Stimulated activated CD8-positive, alpha-beta memory T cell treated with anti-CD3 and anti-CD28 coated beads, Interleukin-15, amount 100 ng/mL, for 1 hour (primary cell): ENCODE measurements at regions not wholly inside any gene's neighbourhood (a gene's known extent, or its start where the extent isn't known, plus 50 kb on each side); places are given as distances from the start of the nearest gene placed in this dataset.
"Not testable (repeated sequence)": the region's sequence is repeated elsewhere in the genome, so short reads cannot be mapped to it uniquely, and the experiment has no call there.

Source experiments
- DNase-seq: peaks from one replicate; pipeline ENCODE4 v3.0.0-alpha.2; 2020; ENCODE audit warnings: low read depth

DNA sequence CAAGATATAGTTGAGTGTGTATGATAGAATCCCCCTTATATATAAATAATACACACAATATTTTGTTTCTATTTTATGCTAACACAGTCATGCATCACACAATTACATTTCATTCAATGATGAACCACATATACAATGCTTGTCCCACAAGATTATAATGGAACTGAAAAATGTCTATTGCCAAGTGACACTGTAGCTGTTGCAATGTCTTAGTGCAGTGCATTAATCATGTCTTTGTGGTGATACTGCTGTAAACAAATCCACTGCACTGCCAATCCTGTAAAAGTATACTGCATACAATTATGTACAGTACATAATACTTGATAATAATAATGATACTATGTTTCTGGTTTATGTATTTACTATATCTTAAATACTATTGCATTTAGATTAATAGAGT, 512.1 kb upstream of the CNTN3 start:
- no peak for DNase-seq

DNA sequence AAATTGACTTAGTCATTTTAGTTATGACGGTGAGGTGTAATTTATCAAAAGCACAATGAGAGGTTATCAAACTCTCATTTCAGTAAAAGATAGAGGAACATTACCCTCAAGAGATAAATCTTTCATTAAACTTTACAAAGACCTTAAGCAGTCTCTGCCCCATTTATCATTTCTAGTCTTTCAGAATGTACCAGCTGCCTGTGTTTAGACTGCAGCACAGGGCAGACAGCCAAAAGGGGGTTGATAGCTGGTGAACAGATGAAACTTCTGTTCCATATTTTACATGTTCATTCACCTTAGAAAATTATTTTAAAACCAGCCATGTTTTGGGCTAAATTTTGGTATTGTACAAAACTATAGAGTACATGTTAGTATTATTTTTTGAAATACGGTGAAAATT, 514.6 kb upstream of the CNTN3 start:
- no peak for DNase-seq

DNA sequence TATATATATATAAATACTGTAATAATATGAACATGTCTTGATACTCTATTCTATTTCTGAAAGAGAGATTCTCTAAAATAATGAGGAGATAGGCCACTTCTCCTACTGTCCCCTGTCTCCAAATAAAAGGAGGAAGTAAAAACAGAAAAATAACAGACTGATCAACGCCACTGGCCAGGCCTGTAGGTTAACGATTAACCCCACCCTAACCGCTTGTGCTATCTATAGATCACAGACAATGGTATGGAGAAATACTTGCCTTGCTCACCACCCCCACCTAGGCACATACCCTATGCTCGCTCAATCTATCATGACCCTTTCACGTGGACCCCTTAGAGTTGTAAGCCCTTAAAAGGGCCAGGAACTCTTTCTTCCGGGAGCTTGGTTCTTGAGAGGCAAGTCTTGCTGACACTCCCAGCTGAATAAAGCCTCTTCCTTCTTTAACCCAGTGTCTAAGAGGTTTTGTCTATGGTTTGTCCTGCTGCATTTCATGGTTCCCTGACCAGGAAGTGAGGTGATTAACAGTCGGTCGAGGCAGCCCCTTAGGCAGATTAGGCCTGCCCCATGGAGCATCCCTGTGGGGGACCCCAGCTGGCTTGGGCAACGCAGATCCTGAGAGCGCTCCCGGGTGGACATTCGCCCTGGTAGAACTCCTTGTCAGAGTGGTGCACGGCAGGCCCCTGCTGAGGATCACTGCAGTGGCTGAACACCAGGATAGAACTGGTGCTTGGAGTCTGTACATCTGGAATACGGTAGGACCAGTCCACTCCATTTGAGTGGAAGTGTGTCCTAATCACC, 521.8 kb upstream of the CNTN3 start:
- DNase-seq: no peak

DNA sequence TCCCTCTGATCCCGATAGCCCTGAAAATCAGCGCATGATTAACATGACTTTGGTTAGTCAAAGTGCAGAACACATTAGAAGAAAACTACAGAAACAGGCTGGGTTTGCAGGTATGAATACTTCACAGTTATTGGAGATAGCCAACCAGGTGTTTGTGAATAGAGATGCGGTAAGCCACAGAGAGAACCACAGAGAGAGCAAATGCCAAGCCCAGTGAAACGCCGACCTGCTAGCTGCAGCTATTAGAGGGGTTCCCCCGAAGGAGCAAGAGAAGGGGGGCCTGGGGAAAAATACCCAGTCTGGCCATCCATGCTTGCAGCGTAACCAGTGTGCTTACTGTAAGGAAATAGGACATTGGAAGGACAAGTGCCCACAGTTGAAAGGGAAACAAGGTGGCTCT, 523.9 kb upstream of the CNTN3 start:
- DNase-seq: no peak

DNA sequence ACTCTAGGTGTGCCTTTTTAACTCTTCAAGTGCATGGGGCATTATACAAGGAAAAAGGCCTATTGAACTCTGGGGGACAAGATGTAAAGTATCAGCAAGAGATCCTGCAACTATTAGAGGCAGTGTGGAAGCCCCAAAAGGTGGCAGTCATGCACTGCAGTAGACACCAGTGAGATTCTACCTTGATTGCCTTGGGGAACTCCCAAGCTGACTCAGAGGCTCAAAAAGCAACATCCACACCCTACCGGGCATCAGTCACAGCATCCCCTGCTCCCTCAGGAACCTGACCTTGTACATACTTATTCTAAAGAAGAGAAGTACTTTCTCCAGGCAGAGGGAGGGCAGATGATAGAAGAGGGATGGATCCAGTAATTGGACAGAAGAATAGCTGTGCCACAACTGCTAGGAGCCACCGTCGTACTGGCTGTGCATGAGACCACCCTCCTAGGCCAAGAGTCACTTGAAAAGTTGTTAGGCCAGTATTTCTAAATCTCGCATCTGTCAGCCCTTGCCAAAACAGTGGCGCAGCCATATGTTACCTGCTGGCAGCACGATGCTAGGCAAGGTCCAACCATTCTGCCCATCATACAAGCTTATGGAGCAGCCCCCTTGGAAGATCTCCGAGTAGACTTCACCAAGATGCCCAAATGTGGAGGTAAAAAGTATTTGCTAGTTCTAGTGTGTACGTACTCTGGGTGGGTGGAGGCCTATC, 523.1 kb upstream of the FRG2C start:
- DNase-seq: no peak

DNA sequence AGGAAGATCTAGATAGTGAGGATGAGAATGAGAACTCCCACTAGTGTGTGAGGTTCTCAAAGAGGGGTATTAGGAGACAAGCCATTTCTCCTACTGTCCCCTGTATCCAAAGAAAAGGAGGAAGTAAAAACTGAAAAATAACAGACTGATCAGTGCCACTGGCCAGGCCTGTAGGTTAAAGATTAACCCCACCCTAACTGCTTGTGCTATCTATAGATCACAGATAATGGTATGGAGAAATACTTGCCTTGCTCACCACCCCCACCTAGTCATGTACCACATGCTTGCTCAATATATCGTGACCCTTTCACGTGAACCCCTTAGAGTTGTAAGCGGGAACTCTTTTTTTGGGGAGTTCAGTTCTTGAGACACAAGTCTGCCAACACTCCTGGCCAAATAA, 519.7 kb upstream of the FRG2C start:
- no peak for DNase-seq

DNA sequence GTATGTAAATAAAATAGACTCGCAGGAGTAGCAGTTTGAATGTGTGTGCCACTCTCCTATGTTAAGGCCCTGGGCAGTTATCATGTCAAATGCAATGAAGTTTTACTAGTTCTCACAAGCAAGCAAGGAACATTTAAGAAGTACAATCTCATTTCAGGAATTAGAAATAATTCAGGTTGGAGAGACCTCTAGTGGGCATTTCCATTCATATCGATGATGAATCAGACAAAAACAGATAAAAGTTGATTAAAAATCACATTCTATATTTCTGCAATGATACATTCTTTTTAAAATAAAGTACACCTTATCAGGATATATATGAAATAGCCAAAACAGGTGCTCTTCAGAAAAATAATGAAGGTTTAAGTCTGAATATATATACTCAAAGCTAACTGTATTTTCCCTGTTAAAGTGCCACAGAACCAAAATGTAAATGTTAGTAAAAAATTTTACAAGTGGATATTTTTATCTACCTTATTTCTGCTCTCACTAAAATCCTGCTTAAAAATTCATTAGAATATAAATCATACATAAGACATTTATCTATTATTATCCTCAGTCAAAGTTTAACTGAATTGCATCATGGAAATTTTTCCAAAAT, 492.4 kb upstream of the FRG2C start:
- DNase-seq: no peak

DNA sequence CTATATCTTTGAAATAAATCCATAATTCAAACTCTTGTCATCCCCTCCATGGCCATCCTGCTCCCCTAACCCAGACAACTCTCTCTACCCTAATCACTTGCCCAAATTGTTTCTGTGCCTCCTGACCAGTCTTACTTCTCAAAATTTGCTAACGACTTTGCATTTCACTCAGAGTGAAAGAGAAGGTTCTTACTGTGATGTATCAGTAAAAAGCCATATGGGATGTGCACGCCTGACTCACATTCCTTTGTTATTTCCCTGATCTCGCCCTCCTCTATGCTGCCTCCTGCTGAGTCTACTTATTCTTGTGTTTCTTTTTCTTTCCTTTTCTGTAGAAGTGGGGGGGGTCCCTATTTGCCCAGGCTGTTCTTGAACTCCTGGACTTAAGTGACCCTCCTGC, 487.2 kb upstream of the FRG2C start:
- no peak for DNase-seq

DNA sequence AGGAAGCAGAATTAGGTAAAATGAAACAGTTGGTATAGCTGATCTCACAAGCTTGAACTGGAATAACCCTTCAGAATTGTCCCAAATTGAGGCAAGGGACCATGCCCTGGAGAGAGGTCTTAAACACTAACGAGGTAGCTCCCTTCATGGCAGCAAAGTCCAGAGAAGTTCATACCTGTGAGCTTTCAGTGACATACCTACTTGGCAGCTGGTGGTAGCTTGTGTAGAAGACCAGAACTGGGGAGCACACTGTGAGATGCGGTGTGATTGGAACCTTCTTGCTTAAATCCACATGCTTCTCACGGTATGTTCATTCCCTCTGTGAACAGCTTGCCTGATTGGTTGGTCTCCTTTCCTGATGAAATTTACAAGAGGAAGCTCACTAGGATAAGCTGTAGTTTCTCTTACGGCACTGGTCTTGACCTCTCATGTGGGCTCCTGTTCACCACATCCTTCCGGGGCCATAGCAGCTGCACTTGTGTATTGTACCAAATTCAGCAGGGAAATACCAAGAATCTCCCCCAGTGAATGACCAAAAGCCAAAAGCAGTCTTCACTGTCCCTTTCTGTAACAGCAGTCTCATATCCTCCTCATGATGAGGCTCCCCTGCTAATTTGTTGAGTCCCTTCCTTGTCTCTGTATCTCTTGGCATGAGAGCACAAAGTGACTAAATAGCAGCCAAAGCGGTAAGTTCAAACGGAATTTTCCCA, 483.7 kb upstream of the FRG2C start:
- no peak for DNase-seq

DNA sequence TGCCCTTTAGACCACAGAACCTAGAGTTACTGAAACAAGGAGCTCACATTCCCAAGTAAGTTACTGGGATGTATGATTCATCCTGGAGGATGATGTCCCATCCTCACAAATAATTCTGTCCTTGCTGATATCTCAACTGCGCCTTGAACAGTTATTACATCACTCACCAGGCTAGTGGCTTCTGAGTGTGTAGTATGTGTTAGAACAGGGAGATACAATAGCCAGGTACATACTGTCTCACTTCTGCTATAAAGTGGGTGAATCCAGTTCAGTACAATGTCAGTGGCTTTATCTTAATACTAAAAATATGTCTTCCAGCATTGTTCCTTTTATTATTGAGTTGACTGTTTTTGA, 483.2 kb upstream of the FRG2C start:
- DNase-seq: no peak

DNA sequence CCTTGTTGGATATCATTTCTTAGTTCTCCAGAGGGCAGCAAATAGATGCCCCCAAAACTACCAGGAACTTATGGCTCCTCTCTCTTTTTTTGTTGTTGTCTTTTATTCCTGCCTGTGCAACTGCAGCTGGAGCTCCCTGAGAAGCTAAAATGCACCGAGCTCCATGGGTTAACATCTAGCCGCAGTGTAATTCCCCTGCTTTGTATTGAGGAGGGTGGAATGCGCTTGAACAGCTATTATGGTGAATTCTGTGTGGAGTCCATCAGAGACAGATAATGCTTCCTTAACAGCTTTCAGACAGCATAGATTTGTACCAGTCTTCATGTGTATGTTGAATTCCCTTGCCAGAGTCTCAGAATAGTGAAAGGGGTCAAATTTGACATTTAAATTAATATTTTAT, 475.2 kb upstream of the FRG2C start:
- no peak for DNase-seq

DNA sequence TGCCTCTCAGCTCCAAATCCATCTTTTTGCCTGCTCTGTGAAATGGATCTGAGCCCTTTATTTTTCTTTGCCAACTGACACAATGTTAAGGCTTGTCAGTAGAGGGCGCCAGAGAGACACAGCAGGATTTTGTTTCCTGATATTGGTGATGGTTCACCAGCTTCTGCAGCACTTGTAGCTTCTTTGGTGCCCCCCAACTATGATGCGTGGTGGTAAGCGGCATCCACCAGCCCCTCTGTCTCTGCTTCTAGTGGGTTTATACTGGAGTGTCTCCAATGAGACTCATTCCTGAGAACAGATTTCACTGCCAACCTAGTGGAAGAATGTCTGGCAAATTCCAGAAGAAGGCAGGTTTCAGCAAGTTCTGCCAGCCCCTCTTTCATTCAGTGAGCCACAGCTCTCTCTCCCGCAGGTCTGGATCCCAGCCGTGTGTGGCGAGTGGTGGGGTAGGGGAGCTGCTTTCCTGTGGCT, 471.9 kb upstream of the FRG2C start:
- DNase-seq: peak; percentile 32

DNA sequence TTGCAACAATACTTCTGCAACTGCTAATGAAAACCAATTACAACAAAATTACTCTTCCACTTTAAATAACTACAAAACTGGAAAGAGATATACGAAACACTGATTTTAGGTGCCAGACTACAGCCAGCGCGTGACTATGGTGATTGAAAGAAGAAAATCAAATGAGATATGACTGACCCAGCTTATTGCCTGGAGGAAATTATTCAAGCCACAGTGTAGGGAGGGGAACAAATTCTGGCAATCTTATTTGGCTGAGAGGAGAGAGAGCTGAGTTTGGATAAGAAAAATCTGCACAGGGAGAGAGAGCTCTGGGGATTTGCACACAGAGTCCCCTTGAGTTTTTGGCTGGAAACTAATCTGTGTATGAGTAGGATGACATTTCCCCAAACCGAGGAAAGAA, 470.3 kb upstream of the FRG2C start:
- DNase-seq: no peak

DNA sequence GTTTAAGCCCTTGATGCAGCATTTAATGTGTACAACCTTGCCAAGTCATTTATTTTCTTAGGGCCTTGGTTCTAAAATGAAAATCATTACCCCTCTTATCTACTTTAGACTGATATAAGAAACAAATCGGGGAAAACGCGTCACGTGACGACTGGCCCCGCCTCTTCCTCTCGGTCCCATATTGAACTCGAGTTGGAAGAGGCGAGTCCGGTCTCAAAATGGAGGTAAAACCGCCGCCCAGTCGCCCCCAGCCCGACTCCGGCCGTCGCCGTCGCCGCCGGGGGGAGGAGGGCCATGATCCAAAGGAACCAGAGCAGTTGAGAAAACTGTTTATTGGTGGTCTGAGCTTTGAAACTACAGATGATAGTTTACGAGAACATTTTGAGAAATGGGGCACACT, 449.8 kb upstream of the FRG2C start:
- not testable (repeated sequence) for DNase-seq

DNA sequence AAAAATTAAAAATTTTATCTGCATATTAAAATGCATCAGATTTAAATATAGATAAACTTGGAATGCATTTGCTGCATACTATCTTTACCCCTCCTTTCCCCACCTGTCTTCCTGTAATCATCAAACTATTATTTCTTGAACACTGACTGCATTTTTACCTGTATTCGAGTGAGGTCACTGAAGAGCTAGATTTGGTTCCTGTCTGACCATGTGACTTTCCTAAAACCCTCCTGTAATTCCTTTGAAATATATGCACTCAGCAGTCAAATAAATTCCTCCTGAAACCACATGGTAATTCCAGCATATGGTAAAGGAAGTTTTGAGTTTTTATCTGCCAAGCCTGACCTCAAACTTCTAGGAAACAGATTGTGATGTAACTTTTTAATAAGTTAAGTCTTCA, 445.6 kb upstream of the FRG2C start:
- no peak for DNase-seq

DNA sequence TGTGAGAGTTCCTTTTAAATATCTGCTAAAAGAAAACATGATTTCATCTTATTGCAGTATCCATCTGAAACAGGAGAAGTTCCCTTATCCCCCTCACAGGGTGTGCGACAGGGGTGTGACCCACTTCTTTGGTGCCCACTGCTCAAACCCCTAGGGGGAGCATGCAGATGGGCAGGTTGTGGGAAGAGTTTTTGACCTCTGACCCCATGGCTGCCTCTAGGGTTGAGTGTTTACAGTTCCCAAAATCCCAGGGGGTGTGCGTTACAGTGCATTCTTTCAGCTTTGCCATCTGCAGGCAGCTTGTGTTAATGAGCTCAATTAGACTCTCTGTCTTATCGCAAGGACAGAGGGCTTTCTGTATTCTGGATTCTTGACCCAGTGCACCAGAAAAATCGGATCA, 443.2 kb upstream of the FRG2C start:
- DNase-seq: no peak

DNA sequence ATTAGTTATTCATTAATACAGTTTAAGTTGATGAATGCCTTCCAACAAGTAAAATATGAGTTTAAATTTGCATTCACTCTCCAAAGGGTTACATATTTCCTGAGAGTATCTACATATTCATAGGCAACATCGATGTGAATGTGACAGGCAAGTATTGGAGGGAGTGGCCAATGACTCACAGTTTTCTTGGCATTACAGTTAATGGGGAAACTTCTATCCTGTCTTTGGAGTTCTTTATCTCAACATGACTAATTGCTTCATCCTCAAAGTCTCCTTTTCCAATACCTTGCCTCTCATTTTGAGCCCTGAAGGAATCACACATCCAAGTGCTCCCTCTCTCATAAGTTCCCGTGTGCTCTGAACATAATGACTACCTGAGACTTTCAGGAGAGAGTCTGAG, 439.7 kb upstream of the FRG2C start:
- no peak for DNase-seq

DNA sequence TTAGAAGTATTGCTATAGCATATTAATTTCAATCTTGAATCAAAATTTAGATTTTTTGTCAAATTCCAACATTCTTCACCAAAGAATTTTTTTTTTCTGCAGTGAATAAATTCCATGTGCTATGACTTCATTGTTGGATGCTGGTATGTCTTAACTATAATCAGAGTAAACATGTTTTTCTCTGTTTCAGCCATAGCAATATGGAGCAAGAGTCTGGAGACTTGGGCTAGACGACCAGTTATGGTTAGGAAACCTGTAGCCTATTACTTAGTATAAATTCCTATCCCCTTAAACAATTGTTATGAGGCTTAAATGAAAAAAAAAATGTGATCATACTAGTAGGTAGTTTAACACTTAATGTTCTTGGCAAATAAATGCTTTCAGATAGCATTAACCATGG, 431.9 kb upstream of the FRG2C start:
- DNase-seq: no peak

DNA sequence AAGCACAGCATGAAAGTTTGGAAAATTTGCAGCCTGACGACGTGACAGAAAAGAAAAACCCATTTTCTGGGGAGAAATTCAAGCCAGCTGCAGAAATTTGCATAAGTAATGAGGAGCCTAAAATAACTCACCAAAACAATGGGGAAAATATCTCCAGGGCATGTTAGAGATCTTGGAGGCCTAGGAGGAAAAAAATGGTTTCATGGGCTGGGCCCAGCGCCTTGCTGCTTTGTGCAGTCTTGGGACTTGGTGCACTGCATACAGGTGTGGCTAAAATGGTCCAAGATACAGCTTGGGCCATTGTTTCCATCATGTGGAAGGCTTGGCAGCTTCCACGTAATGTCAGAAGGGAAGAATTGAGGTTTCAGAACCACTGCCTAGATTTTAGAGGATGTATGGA, 428.5 kb upstream of the FRG2C start:
- DNase-seq: no peak

DNA sequence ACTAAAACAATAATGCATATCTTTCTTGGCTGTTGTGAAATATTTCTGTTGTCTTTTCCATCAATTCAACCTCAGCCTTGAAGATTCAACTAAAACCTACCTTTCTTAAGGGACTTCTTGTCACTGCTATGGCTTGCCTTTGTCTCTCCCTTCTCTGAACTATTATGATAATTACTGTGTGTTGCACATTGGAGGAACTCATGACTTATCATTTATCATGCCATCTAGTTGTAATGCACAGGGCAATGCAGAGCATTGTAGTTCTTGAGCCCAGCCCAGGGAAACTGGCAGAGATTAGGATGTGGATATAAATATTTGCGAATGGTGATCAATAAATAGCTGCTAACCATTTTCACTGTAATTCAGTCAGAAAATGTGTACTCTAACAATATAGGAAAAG, 427.1 kb upstream of the FRG2C start:
- DNase-seq: no peak

DNA sequence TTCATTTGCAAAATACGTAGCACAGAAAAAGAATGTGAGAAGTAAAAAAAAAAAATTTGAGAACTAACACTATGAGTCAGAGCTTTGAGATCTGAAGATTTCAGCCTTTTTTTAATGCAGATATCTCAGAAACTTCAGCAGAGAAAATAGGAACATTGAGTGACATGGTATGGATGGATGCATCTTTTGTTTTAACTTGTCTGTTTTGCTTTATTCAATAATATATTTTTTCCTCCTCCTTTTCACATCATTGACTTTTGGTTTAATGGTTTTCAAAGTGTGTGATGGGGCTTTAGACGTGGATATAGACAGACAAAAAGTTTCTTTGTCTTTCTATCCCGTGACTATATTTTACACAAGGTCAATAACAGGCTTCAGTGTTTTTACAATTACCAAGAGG, 426.7 kb upstream of the FRG2C start:
- DNase-seq: no peak

DNA sequence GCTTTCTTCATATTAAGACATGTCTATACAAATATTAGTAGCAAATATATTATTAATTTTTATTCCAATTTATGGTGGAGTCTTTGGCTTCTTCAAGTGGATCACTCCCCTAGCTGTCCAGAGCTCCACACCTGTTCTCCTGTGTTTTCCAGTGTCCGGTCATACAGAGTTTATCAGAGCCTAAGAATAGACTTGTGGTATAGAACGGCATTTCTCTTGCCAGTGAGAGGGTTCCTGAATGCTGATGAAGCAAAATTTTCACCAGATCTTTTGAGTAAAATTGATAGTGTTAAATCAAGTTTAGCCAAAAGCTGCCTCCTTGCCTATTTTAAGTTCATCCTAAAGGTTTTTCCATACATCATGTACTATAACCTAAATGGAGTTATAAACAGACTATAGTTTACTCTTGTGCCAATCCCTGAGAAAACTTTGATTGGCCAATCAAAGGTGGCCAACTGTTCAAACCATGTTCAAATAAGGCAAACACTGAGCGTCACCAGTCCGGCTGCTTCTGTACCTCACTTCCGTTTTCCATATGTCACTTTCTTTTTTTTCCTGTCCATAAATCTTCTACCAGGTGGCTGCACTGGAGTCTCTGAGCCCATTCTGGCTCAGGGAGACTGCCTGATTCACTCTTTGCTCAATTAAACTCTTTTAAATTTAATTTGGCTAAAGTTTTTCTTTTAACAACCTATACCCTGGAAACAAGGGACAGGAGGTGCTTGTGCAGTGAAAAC, 422.7 kb upstream of the FRG2C start:
- not testable (repeated sequence) for DNase-seq
